Thyroid gland (tissue), 4 donors: ENCODE measurements at regions not wholly inside any gene's neighbourhood (a gene's known extent, or its start where the extent isn't known, plus 50 kb on each side); places are given as distances from the start of the nearest gene placed in this dataset.

Experiments
- POLR2A ChIP-seq, 2 donors: fragments of 450-650 bp; IDR thresholded peaks; one replicate each; pipeline ENCODE4 v1.6.1; 2017; ENCODE audit warnings: antibody characterized with exemption in 2 of 2, mild to moderate bottlenecking in 2 of 2, moderate library complexity in 1 of 2
- TF ChIP-seq, protein P1 (sequence below), 6 experiments: fragments of 200-600 bp in 3 of 6; fragments of 450-650 bp in 3 of 6; sonication (generic) in 3 of 6; IDR thresholded peaks; one replicate each; pipeline ENCODE4 v1.5.1; 2016 to 2019; ENCODE audit warnings: antibody characterized with exemption in 6 of 6, mild to moderate bottlenecking in 2 of 6, inconsistent platforms in 1 of 6, moderate library complexity in 1 of 6

DNA sequence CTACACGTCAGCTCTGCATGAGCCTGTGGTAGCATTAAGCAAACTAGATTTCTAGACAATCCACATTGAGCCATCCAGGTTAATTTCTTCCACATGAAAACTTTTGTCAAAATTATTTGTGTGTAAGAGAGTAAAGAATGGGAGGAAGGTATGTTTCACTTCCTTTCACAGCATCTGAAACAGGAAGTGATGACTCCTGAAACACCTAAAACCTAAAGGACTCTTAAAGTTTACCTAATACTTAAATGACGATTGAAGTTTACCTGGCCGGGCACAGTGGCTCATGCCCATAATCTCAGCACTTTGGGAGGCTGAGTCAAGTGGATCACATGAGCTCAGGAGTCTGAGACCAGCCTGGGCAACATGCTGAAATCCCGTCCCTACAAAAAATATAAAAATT is 223.8 kb downstream of the CEMIP2 start:
- TF ChIP-seq, protein P1, sequence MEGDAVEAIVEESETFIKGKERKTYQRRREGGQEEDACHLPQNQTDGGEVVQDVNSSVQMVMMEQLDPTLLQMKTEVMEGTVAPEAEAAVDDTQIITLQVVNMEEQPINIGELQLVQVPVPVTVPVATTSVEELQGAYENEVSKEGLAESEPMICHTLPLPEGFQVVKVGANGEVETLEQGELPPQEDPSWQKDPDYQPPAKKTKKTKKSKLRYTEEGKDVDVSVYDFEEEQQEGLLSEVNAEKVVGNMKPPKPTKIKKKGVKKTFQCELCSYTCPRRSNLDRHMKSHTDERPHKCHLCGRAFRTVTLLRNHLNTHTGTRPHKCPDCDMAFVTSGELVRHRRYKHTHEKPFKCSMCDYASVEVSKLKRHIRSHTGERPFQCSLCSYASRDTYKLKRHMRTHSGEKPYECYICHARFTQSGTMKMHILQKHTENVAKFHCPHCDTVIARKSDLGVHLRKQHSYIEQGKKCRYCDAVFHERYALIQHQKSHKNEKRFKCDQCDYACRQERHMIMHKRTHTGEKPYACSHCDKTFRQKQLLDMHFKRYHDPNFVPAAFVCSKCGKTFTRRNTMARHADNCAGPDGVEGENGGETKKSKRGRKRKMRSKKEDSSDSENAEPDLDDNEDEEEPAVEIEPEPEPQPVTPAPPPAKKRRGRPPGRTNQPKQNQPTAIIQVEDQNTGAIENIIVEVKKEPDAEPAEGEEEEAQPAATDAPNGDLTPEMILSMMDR (IDR thresholded peaks at IDR 0.05): no peak
- TF ChIP-seq POLR2A (IDR thresholded peaks at IDR 0.05): no peak
